A673 (cell line): ENCODE measurements at regions not wholly inside any gene's neighbourhood (a gene's known extent, or its start where the extent isn't known, plus 50 kb on each side); places are given as distances from the start of the nearest gene placed in this dataset.

ENCODE experiments used
- BruUV-seq: library from RNA; stranded (reverse); fragments of 400-500 nt; replicated peaks from 2 replicates; lab custom pipeline; 2021; lab: Mats Ljungman, UMichigan
- CTCF ChIA-PET: fragments of 300-600 bp; sonication (Branson Sonifier 250); formaldehyde crosslinking; loops from one replicate; lab custom pipeline; 2022; ENCODE audit warnings: antibody characterized with exemption; lab: Charles Lee
- POLR2A ChIA-PET: fragments of 300-600 bp; sonication (Branson Sonifier 250); formaldehyde crosslinking; loops from one replicate; lab custom pipeline; 2022; ENCODE audit warnings: antibody characterized with exemption; ENCODE audit not compliant: low non-redundant PET; lab: Charles Lee
- DNase-seq: peaks from one replicate; pipeline ENCODE4 v3.0.0-alpha.2; 2015; ENCODE audit warnings: low spot score
- H3K27ac ChIP-seq: fragments of 200-600 bp; sonication (generic); 2 replicates; pipeline ENCODE4 v1.5.1; 2016; ENCODE audit warnings: mixed run types, low read depth, mild to moderate bottlenecking, mixed read lengths, antibody characterized with exemption, low read length; ENCODE audit not compliant: poor library complexity, severe bottlenecking
- H3K27me3 ChIP-seq: fragments of 200-600 bp; sonication (generic); replicated peaks from 2 replicates; pipeline ENCODE4 v1.6.1; 2017; ENCODE audit warnings: mixed run types, low read depth, mild to moderate bottlenecking, mixed read lengths, antibody characterized with exemption, low read length; ENCODE audit not compliant: insufficient read depth, poor library complexity
- H3K36me3 ChIP-seq: fragments of 200-600 bp; sonication (generic); 2 replicates; pipeline ENCODE4 v1.6.1; 2016; ENCODE audit warnings: mixed run types, mild to moderate bottlenecking, mixed read lengths, antibody characterized with exemption, low read length; ENCODE audit not compliant: insufficient read depth, poor library complexity, severe bottlenecking
- H3K4me1 ChIP-seq: fragments of 200-600 bp; sonication (generic); 2 replicates; pipeline ENCODE4 v1.6.1; 2017; ENCODE audit warnings: mixed run types, mild to moderate bottlenecking, mixed read lengths, antibody characterized with exemption, low read length; ENCODE audit not compliant: insufficient read depth, poor library complexity, severe bottlenecking
- H3K4me3 ChIP-seq: fragments of 200-600 bp; sonication (generic); 2 replicates; pipeline ENCODE4 v1.5.1; 2016; ENCODE audit warnings: low read depth, mixed run types, mild to moderate bottlenecking, mixed read lengths, low read length; ENCODE audit not compliant: poor library complexity, severe bottlenecking
- H3K9me3 ChIP-seq: fragments of 200-600 bp; sonication (generic); 2 replicates; pipeline ENCODE4 v1.6.1; 2016; ENCODE audit warnings: mixed run types, low read depth, mild to moderate bottlenecking, mixed read lengths, antibody characterized with exemption, low read length; ENCODE audit not compliant: poor library complexity, severe bottlenecking
- CTCF ChIP-seq: fragments of 300-800, 200-600 bp; sonication (generic); conservative IDR thresholded peaks from 2 replicates; pipeline ENCODE4 v1.5.1; 2017; ENCODE audit warnings: low read depth, mild to moderate bottlenecking, antibody characterized with exemption, low read length, moderate library complexity, mixed read lengths
- EZH2 ChIP-seq: fragments of 200-600 bp; sonication (generic); IDR thresholded peaks from 2 replicates; pipeline ENCODE4 v1.6.1; 2017; ENCODE audit warnings: borderline replicate concordance, low read depth, mild to moderate bottlenecking, mixed read lengths, antibody characterized with exemption, low read length; ENCODE audit not compliant: poor library complexity, severe bottlenecking
- intact Hi-C: fragments of 100-400 bp; cut with micrococcal nuclease; formaldehyde crosslinking; loops from one replicate; pipeline ENCODE4 v1.10.0; 2022; ENCODE audit not compliant: unreplicated experiment

DNA sequence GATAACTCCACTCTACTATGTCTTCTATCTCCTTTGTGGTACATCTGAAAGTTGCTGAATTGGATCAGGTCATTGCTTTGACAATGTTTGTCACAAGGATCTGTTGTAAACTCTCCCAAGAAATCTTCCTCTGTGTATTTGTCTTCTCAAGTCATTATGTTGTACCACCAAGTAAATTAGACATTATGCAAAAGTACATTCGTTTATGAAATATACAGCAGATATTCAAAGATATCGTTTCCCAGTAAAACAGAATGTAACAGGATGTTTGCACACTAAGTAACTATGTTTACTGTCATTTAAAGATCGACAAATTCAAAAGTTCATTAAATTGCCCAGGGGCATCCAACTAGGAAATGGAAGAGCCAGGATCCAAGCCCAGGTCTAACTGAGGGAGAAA lies 739.4 kb downstream of the EFNB2 start:
- Histone ChIP-seq H3K36me3 (no peaks in the 10 kb centered on the region), H3K4me3 (no peak overlapping the region), H3K27me3 (no peaks in the 10 kb centered on the region), H3K27ac (no peak overlapping the region), H3K4me1 (no peaks in the 10 kb centered on the region), H3K9me3 (no peaks in the 10 kb centered on the region)
- BruUV-seq: no TSS peak
- ChIA-PET POLR2A (no interaction called here), CTCF (no interaction called here)
- intact Hi-C loops: no loop called here
- DNase-seq: no peak
- TF ChIP-seq CTCF (no peak), EZH2 (no peak)

- TF ChIP-seq CTCF (no peak), EZH2 (no peak)
- ChIA-PET POLR2A (no interaction called here), CTCF (no interaction called here)
- Histone ChIP-seq H3K36me3 (no peaks in the 10 kb centered on the region), H3K9me3 (no peaks in the 10 kb centered on the region), H3K4me1 (no peaks in the 10 kb centered on the region), H3K27me3 (no peaks in the 10 kb centered on the region), H3K4me3 (no peak overlapping the region), H3K27ac (no peak overlapping the region)
- DNase-seq: no peak
- BruUV-seq: no TSS peak
- intact Hi-C loops: no loop called here
Observed at GRCh38 chr13:105790923-105791322, 744.5 kb downstream of the EFNB2 start.

- DNase-seq: no peak
- Histone ChIP-seq H3K4me3 (no peak overlapping the region), H3K27ac (no peak overlapping the region), H3K9me3 (no peaks in the 10 kb centered on the region), H3K4me1 (no peaks in the 10 kb centered on the region), H3K27me3 (no peaks in the 10 kb centered on the region), H3K36me3 (no peaks in the 10 kb centered on the region)
- ChIA-PET CTCF (no interaction called here), POLR2A (no interaction called here)
- no peak for TF ChIP-seq CTCF
- no peak for TF ChIP-seq EZH2
- no TSS peak for BruUV-seq
- intact Hi-C loops: no loop called here
Observed at GRCh38 chr13:105788530-105788929, 746.9 kb downstream of the EFNB2 start.
